ENCODE measurements at regions not wholly inside any gene's neighbourhood (a gene's known extent, or its start where the extent isn't known, plus 50 kb on each side); places are given as distances from the start of the nearest gene placed in this dataset.

GRCh38 chr15:35851491-35851890, 305.5 kb upstream of the DPH6 start:
- TF ChIP-seq CTCF (conservative IDR thresholded peaks at IDR 0.05; ENCODE audit: low read depth), result no peak

GRCh38 chr15:35852818-35853624, 307.1 kb upstream of the DPH6 start:
- POLR2A ChIA-PET (ENCODE audit: low non-redundant PET), result no interaction called here
- H3K27ac ChIP-seq, result no peak overlapping the region
- CTCF ChIA-PET, result no interaction called here
- no peak for TF ChIP-seq CTCF (conservative IDR thresholded peaks at IDR 0.05; ENCODE audit: low read depth)
- DNase-seq (ENCODE audit: low spot score), result no peak

More at GRCh38 chr15:35851491-35851890, 305.5 kb upstream of the DPH6 start:
- no peak for DNase-seq (ENCODE audit: low spot score)
- CTCF ChIA-PET, result no interaction called here
- POLR2A ChIA-PET (ENCODE audit: low non-redundant PET), result no interaction called here
- no peak overlapping the region for H3K27ac ChIP-seq

DNA sequence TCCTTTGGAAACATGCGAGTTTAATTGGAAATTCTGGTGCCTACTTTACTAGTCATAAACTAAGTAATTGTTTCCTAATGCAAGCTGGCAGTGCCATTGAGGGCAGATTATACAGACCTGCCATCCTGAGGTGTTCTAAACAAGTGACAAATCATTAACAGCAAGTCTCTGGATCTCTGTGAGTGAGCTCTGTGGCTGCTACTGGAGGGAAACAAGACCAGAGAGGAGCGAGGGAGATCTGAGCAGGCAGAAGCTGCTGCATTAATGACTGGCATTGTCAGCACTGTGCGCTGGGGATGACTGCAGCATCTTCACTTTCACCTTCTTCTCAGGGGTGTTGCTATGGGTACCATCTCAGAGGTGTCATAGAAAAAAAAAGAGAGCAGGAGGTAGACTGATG, 308.4 kb upstream of the DPH6 start:
- TF ChIP-seq CTCF (conservative IDR thresholded peaks at IDR 0.05; ENCODE audit: low read depth), result no peak
- no peak overlapping the region for H3K27ac ChIP-seq
- CTCF ChIA-PET, result no interaction called here
- POLR2A ChIA-PET (ENCODE audit: low non-redundant PET), result no interaction called here
- no peak for DNase-seq (ENCODE audit: low spot score)

- POLR2A ChIA-PET (ENCODE audit: low non-redundant PET), result no interaction called here
- TF ChIP-seq CTCF (conservative IDR thresholded peaks at IDR 0.05; ENCODE audit: low read depth), result no peak
- no peak for DNase-seq (ENCODE audit: low spot score)
- H3K27ac ChIP-seq, result no peak overlapping the region
- CTCF ChIA-PET, result no interaction called here
These were observed 311.7 kb upstream of the DPH6 start for GRCh38 chr15:35857567-35858226.

- TF ChIP-seq CTCF (conservative IDR thresholded peaks at IDR 0.05; ENCODE audit: low read depth), result no peak
- no peak for DNase-seq (ENCODE audit: low spot score)
- no peak overlapping the region for H3K27ac ChIP-seq
- POLR2A ChIA-PET (ENCODE audit: low non-redundant PET), result no interaction called here
- CTCF ChIA-PET, result no interaction called here
These were observed 312.7 kb upstream of the DPH6 start for GRCh38 chr15:35858707-35859106.

DNA sequence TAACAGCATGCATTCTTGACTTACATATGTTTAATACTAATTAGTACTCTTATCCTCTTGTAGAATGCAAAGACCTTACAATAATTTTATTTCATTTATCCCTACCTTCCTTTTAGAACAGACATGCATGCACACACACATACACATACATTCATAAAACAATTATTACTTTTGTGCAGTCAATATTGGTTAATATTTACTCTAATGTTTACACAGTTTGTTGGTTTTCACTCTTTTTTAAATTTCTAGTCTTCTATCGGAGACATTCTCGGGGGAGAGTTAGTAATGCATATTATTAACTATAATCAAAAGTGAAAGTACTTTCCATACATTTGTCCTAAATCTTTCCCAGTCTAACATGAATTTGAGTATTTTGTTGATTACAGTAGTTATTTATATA, 317.7 kb upstream of the DPH6 start:
- ChIA-PET CTCF (no interaction called here), POLR2A (ENCODE audit: low non-redundant PET) (no interaction called here)
- H3K27ac ChIP-seq, result no peak overlapping the region
- no peak for TF ChIP-seq CTCF (conservative IDR thresholded peaks at IDR 0.05; ENCODE audit: low read depth)
- DNase-seq (ENCODE audit: low spot score), result no peak
